ENCODE measurements at regions not wholly inside any gene's neighbourhood (a gene's known extent, or its start where the extent isn't known, plus 50 kb on each side); places are given as distances from the start of the nearest gene placed in this dataset.

GRCh38 chr2:4963106-4963505, 729.1 kb upstream of the SOX11 start:
- ChIA-PET CTCF (no interaction called here), POLR2A (no interaction called here)
- Mint-ChIP-seq H3K27ac (no peak overlapping the region), H3K4me1 (no peaks in the 10 kb centered on the region), H3K27me3 (no peaks in the 10 kb centered on the region), H3K9me3 (no peaks in the 10 kb centered on the region), H3K36me3 (ENCODE audit: low read depth) (no peaks in the 10 kb centered on the region), H3K4me3 (no peak overlapping the region)
- no peak for TF ChIP-seq CTCF (IDR thresholded peaks at IDR 0.05)
- DNase-seq: no peak
- intact Hi-C loops (cut with micrococcal nuclease): no loop called here
- no peak for ATAC-seq (ENCODE audit: low read depth)

- Mint-ChIP-seq H3K4me3 (no peak overlapping the region), H3K9me3 (no peaks in the 10 kb centered on the region), H3K27ac (no peak overlapping the region), H3K27me3 (no peaks in the 10 kb centered on the region), H3K36me3 (ENCODE audit: low read depth) (no peaks in the 10 kb centered on the region), H3K4me1 (no peaks in the 10 kb centered on the region)
- ChIA-PET CTCF (no interaction called here), POLR2A (no interaction called here)
- ATAC-seq (ENCODE audit: low read depth): no peak
- no peak for TF ChIP-seq CTCF (IDR thresholded peaks at IDR 0.05)
- intact Hi-C loops (cut with micrococcal nuclease): no loop called here
- no peak for DNase-seq
Measured at GRCh38 chr2:4964001-4964540, 728.1 kb upstream of the SOX11 start.

DNA sequence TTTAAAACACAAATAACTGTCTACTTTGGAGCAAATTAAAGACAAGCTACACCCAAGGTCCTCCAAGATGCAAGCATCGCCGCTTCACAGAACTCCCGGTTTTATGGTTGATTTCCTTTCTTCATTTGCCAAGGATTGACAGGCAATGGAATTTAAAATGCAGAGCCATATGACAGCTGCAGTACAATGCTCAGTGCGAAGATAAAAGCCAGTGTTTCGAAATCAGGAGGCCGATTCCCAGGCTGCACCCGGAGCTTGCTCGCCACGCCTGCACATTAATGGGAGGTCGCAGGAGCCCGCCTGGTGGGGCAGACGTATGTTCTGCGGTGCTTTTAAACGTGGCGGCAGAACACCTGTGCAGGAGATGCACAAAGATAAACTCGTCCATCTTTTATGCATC, 727.6 kb upstream of the SOX11 start:
- DNase-seq: no peak
- no peaks in the 10 kb centered on the region for H3K9me3 Mint-ChIP-seq
- H3K27ac Mint-ChIP-seq: no peak overlapping the region
- intact Hi-C loops (cut with micrococcal nuclease): no loop called here
- H3K4me1 Mint-ChIP-seq: no peaks in the 10 kb centered on the region
- H3K4me3 Mint-ChIP-seq: no peak overlapping the region
- H3K27me3 Mint-ChIP-seq: no peaks in the 10 kb centered on the region
- TF ChIP-seq CTCF (IDR thresholded peaks at IDR 0.05): no peak
- CTCF ChIA-PET: no interaction called here
- H3K36me3 Mint-ChIP-seq (ENCODE audit: low read depth): no peaks in the 10 kb centered on the region
- POLR2A ChIA-PET: no interaction called here
- ATAC-seq (ENCODE audit: low read depth): no peak

DNA sequence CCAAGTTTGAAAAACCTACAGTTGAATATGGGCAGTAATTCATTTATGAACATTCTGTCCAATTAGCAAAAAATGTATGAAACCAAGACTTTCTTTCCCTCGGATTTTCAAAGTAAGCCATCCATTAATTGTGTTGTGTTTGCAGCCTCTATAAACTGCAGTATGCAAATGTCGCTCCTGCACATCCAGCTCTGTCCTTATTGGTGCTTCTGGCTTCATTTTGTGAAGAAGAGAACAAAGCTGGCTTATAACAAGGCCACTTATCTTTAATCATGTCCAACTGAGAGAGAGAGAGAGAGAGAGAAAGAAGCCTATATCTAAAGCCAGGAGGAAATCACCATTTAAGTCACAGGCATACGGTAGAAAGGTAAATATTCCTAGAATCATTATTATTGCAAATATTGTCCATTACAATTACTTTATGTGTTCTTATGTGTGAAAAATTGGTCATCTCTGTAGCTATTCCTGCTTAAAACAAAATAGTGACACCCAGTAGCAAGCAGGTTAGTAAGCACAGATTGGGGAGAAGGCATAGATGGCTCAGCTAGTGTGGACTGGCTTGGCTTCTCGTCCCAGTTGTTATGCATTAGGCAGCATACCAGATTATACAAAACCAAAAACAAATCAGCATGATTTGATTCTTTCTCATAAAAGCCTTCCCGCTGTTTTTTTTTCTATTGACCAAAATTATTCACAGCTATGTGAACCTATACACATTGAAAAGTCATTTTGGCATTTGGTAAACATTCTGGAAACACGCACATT, 726.4 kb upstream of the SOX11 start:
- no peak for TF ChIP-seq CTCF (IDR thresholded peaks at IDR 0.05)
- Mint-ChIP-seq H3K27me3 (no peaks in the 10 kb centered on the region), H3K4me1 (no peaks in the 10 kb centered on the region), H3K36me3 (ENCODE audit: low read depth) (no peaks in the 10 kb centered on the region), H3K4me3 (no peak overlapping the region), H3K9me3 (no peaks in the 10 kb centered on the region), H3K27ac (no peak overlapping the region)
- CTCF ChIA-PET: no interaction called here
- intact Hi-C loops (cut with micrococcal nuclease): no loop called here
- ATAC-seq (ENCODE audit: low read depth) (no peak), DNase-seq (no peak)
- POLR2A ChIA-PET: no interaction called here

DNA sequence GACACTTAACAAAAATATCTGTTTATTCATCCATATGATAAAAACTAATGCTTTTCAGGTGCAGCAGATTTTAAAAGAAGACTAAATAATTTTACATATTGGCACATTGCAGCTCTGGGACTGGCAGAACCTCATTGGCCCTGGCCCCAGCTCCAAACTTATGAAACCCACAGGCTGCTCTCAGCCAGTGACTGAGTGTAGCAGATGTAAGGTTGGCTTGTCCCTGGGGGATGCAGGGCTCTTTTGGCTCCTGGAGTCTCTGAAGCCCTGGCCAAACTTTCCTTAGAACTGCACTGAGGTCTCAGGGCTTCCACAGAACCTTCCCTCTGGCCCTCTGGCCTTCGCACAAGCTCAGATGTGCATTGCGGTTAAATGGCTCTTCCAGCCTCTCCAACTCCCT, 725.0 kb upstream of the SOX11 start:
- no peaks in the 10 kb centered on the region for H3K27me3 Mint-ChIP-seq
- no peak for TF ChIP-seq CTCF (IDR thresholded peaks at IDR 0.05)
- no peak for DNase-seq
- POLR2A ChIA-PET: no interaction called here
- H3K27ac Mint-ChIP-seq: no peak overlapping the region
- H3K36me3 Mint-ChIP-seq (ENCODE audit: low read depth): no peaks in the 10 kb centered on the region
- ATAC-seq (ENCODE audit: low read depth): no peak
- no peaks in the 10 kb centered on the region for H3K4me1 Mint-ChIP-seq
- no peaks in the 10 kb centered on the region for H3K9me3 Mint-ChIP-seq
- intact Hi-C loops (cut with micrococcal nuclease): no loop called here
- no peak overlapping the region for H3K4me3 Mint-ChIP-seq
- CTCF ChIA-PET: no interaction called here

Data from activated B cell treated with CpG ODN at 0.5 μM for 24 hours (primary cell).